ENCODE measurements at regions not wholly inside any gene's neighbourhood (a gene's known extent, or its start where the extent isn't known, plus 50 kb on each side); places are given as distances from the start of the nearest gene placed in this dataset.

- TF ChIP-seq RCOR1 (conservative IDR thresholded peaks at IDR 0.05; ENCODE audit: low read depth, low read length) = no peak
- TF ChIP-seq CTCF (IDR thresholded peaks at IDR 0.05 in 2 of 3, conservative IDR thresholded peaks at IDR 0.05 in 1 of 3; ENCODE audit: control insufficient read depth in 2 of 3, extremely low read depth in 1 of 3, insufficient read depth in 1 of 3, low read depth in 3 of 3, low read length in 3 of 3) = no peak
- TF ChIP-seq CREB1 (IDR thresholded peaks at IDR 0.05; ENCODE audit: low read depth) = no peak
- TF ChIP-seq GABPA (IDR thresholded peaks at IDR 0.05; ENCODE audit: low read depth) = no peak
- TF ChIP-seq BHLHE40 (IDR thresholded peaks at IDR 0.05; ENCODE audit: borderline replicate concordance in 1 of 2, low read depth in 2 of 2, low read length in 1 of 2) = no peak
- no peak for TF ChIP-seq NRF1 (conservative IDR thresholded peaks at IDR 0.05; ENCODE audit: low read depth, low read length)
- TF ChIP-seq RFX5 (IDR thresholded peaks at IDR 0.05; ENCODE audit: low read depth, low read length) = no peak
- TF ChIP-seq CHD2 (IDR thresholded peaks at IDR 0.05; ENCODE audit: borderline replicate concordance, low read depth, low read length) = no peak
These were observed 124.7 kb upstream of the POU2AF2 start for GRCh38 chr11:111120696-111121302.

All from GM12878 (cell line).